Mesenchymal stem cell (in vitro differentiated cells and primary cell): ENCODE measurements at regions not wholly inside any gene's neighbourhood (a gene's known extent, or its start where the extent isn't known, plus 50 kb on each side); places are given as distances from the start of the nearest gene placed in this dataset.

ENCODE experiments used
- DNase-seq: peaks from one replicate; pipeline ENCODE4 v3.0.0-alpha.2; 2013
- H2AFZ ChIP-seq: one replicate; pipeline ENCODE4 v1.6.1; 2013; ENCODE audit warnings: low read depth, mild to moderate bottlenecking, control low read depth, inconsistent platforms, low read length, moderate library complexity
- H2AK5ac ChIP-seq: 2 replicates; pipeline ENCODE4 v1.6.1; 2013; ENCODE audit warnings: low read length, moderate library complexity, mild to moderate bottlenecking, inconsistent platforms; ENCODE audit not compliant: severe bottlenecking
- H2BK120ac ChIP-seq: one replicate; pipeline ENCODE4 v1.6.1; 2013; ENCODE audit warnings: low read depth, mild to moderate bottlenecking, inconsistent platforms, low read length, moderate library complexity
- H2BK12ac ChIP-seq, 2 experiments: one replicate each; pipeline ENCODE4 v1.6.1; 2013; ENCODE audit warnings: inconsistent platforms in 2 of 2, low read length in 2 of 2, mild to moderate bottlenecking in 2 of 2, moderate library complexity in 2 of 2, control low read depth in 1 of 2
- H2BK15ac ChIP-seq: one replicate; pipeline ENCODE4 v1.6.1; 2013; ENCODE audit warnings: mild to moderate bottlenecking, low read depth, inconsistent platforms; ENCODE audit not compliant: poor library complexity, severe bottlenecking
- H2BK5ac ChIP-seq: 2 replicates; pipeline ENCODE4 v1.6.1; 2013; ENCODE audit warnings: low read depth, mild to moderate bottlenecking, low read length, control low read depth, inconsistent platforms; ENCODE audit not compliant: poor library complexity, severe bottlenecking
- H3K14ac ChIP-seq, 2 experiments: one replicate each; pipeline ENCODE4 v1.6.1; 2013; ENCODE audit warnings: inconsistent platforms in 2 of 2, low read length in 2 of 2, control low read depth in 1 of 2, mild to moderate bottlenecking in 1 of 2, moderate library complexity in 1 of 2
- H3K18ac ChIP-seq, 2 experiments: one replicate each; pipeline ENCODE4 v1.6.1; 2013; ENCODE audit warnings: inconsistent platforms in 2 of 2, low read length in 2 of 2, control low read depth in 1 of 2, low read depth in 1 of 2, mild to moderate bottlenecking in 1 of 2
- H3K23ac ChIP-seq, 2 experiments: one replicate each; pipeline ENCODE4 v1.6.1; 2013; ENCODE audit warnings: inconsistent platforms in 2 of 2, low read length in 2 of 2, mild to moderate bottlenecking in 2 of 2, moderate library complexity in 2 of 2, control low read depth in 1 of 2
- H3K27ac ChIP-seq: 2 replicates; pipeline ENCODE4 v1.5.1; 2013; ENCODE audit warnings: mild to moderate bottlenecking, moderate library complexity, low read length, control low read depth, inconsistent platforms; ENCODE audit not compliant: poor library complexity, severe bottlenecking
- H3K27me3 ChIP-seq, 2 experiments: 2 replicates each; pipeline versions ENCODE4 v1.6.1 to v1.7.0; 2013; ENCODE audit warnings: low read length in 2 of 2, mild to moderate bottlenecking in 2 of 2, moderate library complexity in 2 of 2, control low read depth in 1 of 2, inconsistent platforms in 1 of 2; ENCODE audit not compliant: control insufficient read depth in 1 of 2, insufficient read depth in 1 of 2
- H3K36me3 ChIP-seq, 2 experiments: 2 replicates each; pipeline versions ENCODE4 v1.6.1 to v1.7.0; 2013; ENCODE audit warnings: low read length in 2 of 2, control low read depth in 1 of 2, inconsistent platforms in 1 of 2, low read depth in 1 of 2, mild to moderate bottlenecking in 1 of 2; ENCODE audit not compliant: insufficient read depth in 2 of 2, control insufficient read depth in 1 of 2
- H3K4ac ChIP-seq, 2 experiments: one replicate each; pipeline ENCODE4 v1.6.1; 2013; ENCODE audit warnings: inconsistent platforms in 2 of 2, low read length in 2 of 2, mild to moderate bottlenecking in 2 of 2, moderate library complexity in 2 of 2, control low read depth in 1 of 2, low read depth in 1 of 2
- H3K4me1 ChIP-seq: 2 replicates; pipeline ENCODE4 v1.6.1; 2013; ENCODE audit warnings: low read depth, low read length, control low read depth; ENCODE audit not compliant: control insufficient read depth, insufficient read depth
- H3K4me2 ChIP-seq: 2 replicates; pipeline ENCODE4 v1.6.1; 2013; ENCODE audit warnings: low read length, mild to moderate bottlenecking, inconsistent platforms; ENCODE audit not compliant: poor library complexity, severe bottlenecking
- H3K4me3 ChIP-seq, 2 experiments: 2 replicates each; pipeline versions ENCODE4 v1.5.1 to v1.7.0; 2013; ENCODE audit warnings: low read length in 2 of 2, mild to moderate bottlenecking in 2 of 2, control low read depth in 1 of 2, low read depth in 1 of 2; ENCODE audit not compliant: insufficient read depth in 1 of 2
- H3K79me1 ChIP-seq: replicated peaks from 2 replicates; pipeline ENCODE4 v1.6.1; 2013; ENCODE audit warnings: mild to moderate bottlenecking, control low read depth, low read length, inconsistent platforms; ENCODE audit not compliant: poor library complexity, severe bottlenecking
- H3K9ac ChIP-seq: 2 replicates; pipeline ENCODE4 v1.7.0; 2013; ENCODE audit warnings: mild to moderate bottlenecking, low read length, moderate library complexity
- H3K9me3 ChIP-seq: 2 replicates; pipeline ENCODE4 v1.7.0; 2013; ENCODE audit warnings: mild to moderate bottlenecking, low read length; ENCODE audit not compliant: control insufficient read depth
- H4K8ac ChIP-seq: one replicate; pipeline ENCODE4 v1.6.1; 2013; ENCODE audit warnings: inconsistent platforms, mild to moderate bottlenecking, low read length, moderate library complexity
- H4K91ac ChIP-seq: one replicate; pipeline ENCODE4 v1.6.1; 2013; ENCODE audit warnings: mild to moderate bottlenecking, low read length, inconsistent platforms
- WGBS: methylation state at CpG from one replicate; pipeline ENCODE4 v1.1.7; 2013; ENCODE audit warnings: mixed read lengths; 5-methylcytosine and 5-hydroxymethylcytosine counted together

DNA sequence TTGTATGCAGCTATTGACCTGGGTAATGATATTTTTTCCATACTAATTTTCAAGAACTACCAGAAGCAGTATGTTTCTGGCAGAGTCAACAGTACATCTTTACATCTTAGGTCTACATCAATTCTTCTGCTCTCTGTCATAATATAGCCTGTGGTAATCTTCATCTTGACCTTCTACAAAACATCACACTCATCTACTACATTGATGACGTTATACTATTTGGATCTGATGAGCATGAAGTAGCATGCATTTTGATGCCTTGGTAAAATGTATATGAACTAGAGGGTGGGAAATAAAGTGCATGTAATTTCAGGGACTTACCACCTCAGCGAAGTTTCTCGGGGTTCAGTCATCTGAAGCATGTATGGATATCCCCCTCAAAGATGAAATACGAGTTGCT lies 629.7 kb upstream of the SGCD start:
- no peak overlapping the region for H2BK5ac ChIP-seq
- no peak overlapping the region for H2BK120ac ChIP-seq
- no peaks in the 10 kb centered on the region for H3K27me3 ChIP-seq
- no peak overlapping the region for H3K9ac ChIP-seq
- no peak overlapping the region for H3K14ac ChIP-seq
- no peak overlapping the region for H2AFZ ChIP-seq
- no peaks in the 10 kb centered on the region for H3K9me3 ChIP-seq
- H3K23ac ChIP-seq: no peak overlapping the region
- no peak overlapping the region for H3K4me2 ChIP-seq
- H4K91ac ChIP-seq: no peak overlapping the region
- no peak overlapping the region for H4K8ac ChIP-seq
- 75% methylated on average over 4 of the region's 4 CpGs for WGBS
- H3K4ac ChIP-seq: no peak overlapping the region
- no peak overlapping the region for H3K27ac ChIP-seq
- DNase-seq: no peak
- H3K4me3 ChIP-seq: no peak overlapping the region
- H2BK12ac ChIP-seq: no peak overlapping the region
- no peak overlapping the region for H2AK5ac ChIP-seq
- H3K18ac ChIP-seq: no peak overlapping the region
- H3K36me3 ChIP-seq: no peaks in the 10 kb centered on the region
- H3K79me1 ChIP-seq: no peaks in the 10 kb centered on the region
- no peaks in the 10 kb centered on the region for H3K4me1 ChIP-seq
- no peak overlapping the region for H2BK15ac ChIP-seq

DNA sequence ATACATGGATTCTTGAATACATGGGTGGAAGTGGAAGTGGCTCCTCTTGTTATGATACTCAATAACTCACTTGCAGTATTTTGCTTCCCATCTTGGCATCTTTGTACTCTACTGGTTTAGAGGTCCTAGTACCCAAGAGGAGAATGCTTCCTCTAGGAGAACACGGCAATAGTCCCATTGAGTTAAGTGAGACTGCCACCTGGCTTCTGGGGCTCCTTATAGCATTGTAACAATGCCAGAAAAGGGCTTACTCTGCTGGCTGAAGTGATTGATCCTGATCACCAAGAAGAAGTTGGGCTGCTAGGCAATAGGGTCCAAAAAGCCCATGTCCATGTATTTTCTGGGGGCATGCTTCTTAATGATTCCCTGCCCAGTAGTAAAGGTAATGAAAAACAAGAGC lies 627.6 kb upstream of the SGCD start:
- Histone ChIP-seq H3K27ac (no peak overlapping the region), H3K18ac (no peak overlapping the region), H2AK5ac (no peak overlapping the region), H2AFZ (no peak overlapping the region), H3K23ac (no peak overlapping the region), H3K27me3 (no peaks in the 10 kb centered on the region), H3K4ac (no peak overlapping the region), H2BK12ac (no peak overlapping the region), H2BK5ac (no peak overlapping the region), H4K8ac (no peak overlapping the region), H3K9me3 (peaks cover 3% of the 10 kb centered on the region), H3K79me1 (no peaks in the 10 kb centered on the region), H2BK120ac (no peak overlapping the region), H3K14ac (no peak overlapping the region), H3K9ac (no peak overlapping the region), H3K4me3 (no peak overlapping the region), H2BK15ac (no peak overlapping the region), H3K36me3 (no peaks in the 10 kb centered on the region), H3K4me1 (no peaks in the 10 kb centered on the region), H3K4me2 (no peak overlapping the region), H4K91ac (no peak overlapping the region)
- no peak for DNase-seq
- WGBS: 49% methylated on average over 1 of the region's 1 CpG

DNA sequence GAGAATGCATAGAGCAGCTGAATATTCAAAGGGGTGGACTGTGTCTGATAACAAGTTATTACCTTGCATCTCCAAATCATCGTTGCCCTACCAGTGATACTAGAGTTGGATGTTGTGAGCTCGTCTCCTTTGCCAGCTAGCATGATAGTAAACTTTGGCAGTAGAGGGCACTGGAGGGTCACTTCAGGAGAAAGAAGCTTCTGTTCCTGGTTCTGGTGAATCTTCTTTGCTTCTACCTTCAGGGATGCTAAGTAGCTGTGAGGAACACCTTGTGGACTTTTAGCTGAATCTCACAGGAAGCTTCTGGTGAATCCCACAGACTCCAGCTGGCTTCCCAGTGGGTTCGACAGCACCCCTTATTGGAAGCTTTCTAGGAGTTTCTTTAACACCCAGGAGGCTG lies 626.6 kb upstream of the SGCD start:
- H3K9me3 ChIP-seq: peaks cover 3% of the 10 kb centered on the region
- no peak overlapping the region for H3K4me3 ChIP-seq
- H2BK5ac ChIP-seq: no peak overlapping the region
- 36% methylated on average over 3 of the region's 3 CpGs for WGBS
- no peaks in the 10 kb centered on the region for H3K4me1 ChIP-seq
- H2AFZ ChIP-seq: no peak overlapping the region
- H3K79me1 ChIP-seq: no peaks in the 10 kb centered on the region
- H3K36me3 ChIP-seq: no peaks in the 10 kb centered on the region
- H3K9ac ChIP-seq: no peak overlapping the region
- H3K4me2 ChIP-seq: no peak overlapping the region
- H3K18ac ChIP-seq: no peak overlapping the region
- H4K8ac ChIP-seq: no peak overlapping the region
- H3K27ac ChIP-seq: no peak overlapping the region
- H3K23ac ChIP-seq: no peak overlapping the region
- no peak overlapping the region for H4K91ac ChIP-seq
- no peak overlapping the region for H2BK12ac ChIP-seq
- H3K27me3 ChIP-seq: no peaks in the 10 kb centered on the region
- no peak for DNase-seq
- H3K4ac ChIP-seq: no peak overlapping the region
- H2AK5ac ChIP-seq: no peak overlapping the region
- H2BK15ac ChIP-seq: no peak overlapping the region
- no peak overlapping the region for H3K14ac ChIP-seq
- H2BK120ac ChIP-seq: no peak overlapping the region

DNA sequence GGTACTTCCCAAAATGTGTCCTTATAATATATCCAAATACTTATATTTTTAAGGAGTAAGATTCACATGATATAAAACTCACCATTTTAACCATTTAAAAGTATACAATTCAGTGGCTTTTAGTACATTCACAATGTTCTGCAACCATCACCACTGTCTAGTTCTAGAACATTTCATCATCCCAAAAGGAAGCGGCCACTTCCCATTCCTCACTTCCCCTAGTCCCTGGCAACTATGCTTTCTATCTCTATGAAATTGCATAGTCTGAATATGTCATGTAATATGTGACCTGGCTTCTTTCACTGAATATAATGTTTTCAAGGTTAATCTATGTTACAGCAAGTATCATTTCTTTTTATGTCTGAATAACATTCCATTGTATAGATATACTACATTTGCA lies 615.1 kb upstream of the SGCD start:
- Histone ChIP-seq H3K4me2 (no peak overlapping the region), H3K36me3 (no peaks in the 10 kb centered on the region), H2BK12ac (no peak overlapping the region), H3K27me3 (no peaks in the 10 kb centered on the region), H3K18ac (no peak overlapping the region), H4K8ac (no peak overlapping the region), H3K9ac (no peak overlapping the region), H3K14ac (no peak overlapping the region), H2BK15ac (no peak overlapping the region), H3K79me1 (no peaks in the 10 kb centered on the region), H3K23ac (no peak overlapping the region), H3K4ac (no peak overlapping the region), H2AFZ (no peak overlapping the region), H2AK5ac (no peak overlapping the region), H3K4me1 (no peaks in the 10 kb centered on the region), H3K9me3 (no peaks in the 10 kb centered on the region), H3K27ac (no peak overlapping the region), H4K91ac (no peak overlapping the region), H3K4me3 (no peak overlapping the region), H2BK5ac (no peak overlapping the region), H2BK120ac (no peak overlapping the region)
- no CpG with 5 or more reads among the region's 1 CpG for WGBS
- no peak for DNase-seq
